ENCODE measurements at regions not wholly inside any gene's neighbourhood (a gene's known extent, or its start where the extent isn't known, plus 50 kb on each side); places are given as distances from the start of the nearest gene placed in this dataset.

DNA sequence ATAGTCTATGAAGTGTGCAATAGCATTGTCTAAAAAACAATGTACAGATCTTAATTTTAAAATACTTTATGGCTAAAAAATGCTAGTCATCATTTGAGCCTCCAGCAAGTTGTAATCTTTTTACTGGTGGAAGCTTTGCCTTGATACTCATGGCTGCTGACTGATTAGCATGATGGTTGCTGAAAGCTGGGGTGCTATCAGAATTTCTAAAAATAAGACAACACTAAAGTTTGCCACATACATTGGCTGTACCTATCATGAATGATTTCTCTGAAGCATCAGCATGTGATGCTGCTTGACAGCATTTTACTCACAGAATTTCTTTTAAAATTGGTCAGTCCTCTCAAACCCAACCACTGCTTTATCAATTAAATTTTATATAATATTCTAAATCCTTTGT, 101.5 kb upstream of the TMEM168 start:
- H3K36me3 ChIP-seq (ENCODE audit: control insufficient read depth in 2 of 2, insufficient read depth in 2 of 2, low read length in 1 of 2), result peaks cover 0 to 6% of the 10 kb centered on the region in 2 donors
- H3K4me3 ChIP-seq (ENCODE audit: low read depth in 1 of 2, low read length in 2 of 2), result no peak overlapping the region

DNA sequence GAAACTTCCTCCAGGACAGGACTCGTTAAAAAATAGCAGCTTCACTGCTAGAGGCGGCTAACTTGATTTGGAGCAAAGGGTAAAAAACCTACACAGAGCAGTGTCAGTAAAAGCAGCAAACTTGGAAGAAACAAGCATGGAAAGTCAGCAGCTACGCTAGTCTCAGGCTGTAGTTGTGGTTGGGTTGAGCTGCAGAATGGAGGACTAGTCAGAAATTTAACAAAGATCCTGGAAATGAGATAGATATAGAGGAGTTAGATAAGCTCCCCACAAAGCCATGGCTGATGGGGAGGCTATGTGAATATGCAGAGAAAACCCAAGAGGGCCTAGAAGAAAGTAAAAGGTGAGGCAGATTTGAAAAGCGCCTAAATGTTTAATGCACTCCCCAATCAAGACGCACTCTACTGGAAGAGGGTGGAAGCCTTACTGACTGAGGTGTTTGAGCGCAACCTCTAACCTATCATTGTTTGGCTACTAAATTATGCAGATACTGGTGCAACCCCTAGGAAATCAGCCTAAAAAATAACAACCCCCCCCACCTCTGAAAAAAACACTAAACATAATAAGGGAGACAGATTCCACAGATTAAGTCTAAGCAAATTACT, 99.7 kb upstream of the TMEM168 start:
- no peaks in the 10 kb centered on the region for H3K9me3 ChIP-seq (ENCODE audit: control insufficient read depth in 2 of 2, insufficient read depth in 1 of 2, low read depth in 1 of 2, low read length in 1 of 2)
- no peak overlapping the region for H3K27ac ChIP-seq (ENCODE audit: low read depth in 2 of 2, low read length in 1 of 2)
- H3K36me3 ChIP-seq (ENCODE audit: control insufficient read depth in 2 of 2, insufficient read depth in 2 of 2, low read length in 1 of 2), result peaks cover 0 to 6% of the 10 kb centered on the region in 2 donors
- H3K4me3 ChIP-seq (ENCODE audit: low read depth in 1 of 2, low read length in 2 of 2), result no peak overlapping the region
- H3K4me1 ChIP-seq (ENCODE audit: control insufficient read depth in 2 of 2, insufficient read depth in 2 of 2, low read length in 1 of 2), result no peaks in the 10 kb centered on the region
- no peaks in the 10 kb centered on the region for H3K27me3 ChIP-seq (ENCODE audit: control insufficient read depth in 1 of 2, insufficient read depth in 2 of 2, low read length in 2 of 2)
- 92% methylated on average over 6 of the region's 6 CpGs for WGBS, 2 donors

More for the DNA sequence above, 101.5 kb upstream of the TMEM168 start:
- Histone ChIP-seq H3K4me1 (ENCODE audit: control insufficient read depth in 2 of 2, insufficient read depth in 2 of 2, low read length in 1 of 2) (no peaks in the 10 kb centered on the region), H3K27me3 (ENCODE audit: control insufficient read depth in 1 of 2, insufficient read depth in 2 of 2, low read length in 2 of 2) (no peaks in the 10 kb centered on the region), H3K27ac (ENCODE audit: low read depth in 2 of 2, low read length in 1 of 2) (no peak overlapping the region), H3K9me3 (ENCODE audit: control insufficient read depth in 2 of 2, insufficient read depth in 1 of 2, low read depth in 1 of 2, low read length in 1 of 2) (no peaks in the 10 kb centered on the region)

DNA sequence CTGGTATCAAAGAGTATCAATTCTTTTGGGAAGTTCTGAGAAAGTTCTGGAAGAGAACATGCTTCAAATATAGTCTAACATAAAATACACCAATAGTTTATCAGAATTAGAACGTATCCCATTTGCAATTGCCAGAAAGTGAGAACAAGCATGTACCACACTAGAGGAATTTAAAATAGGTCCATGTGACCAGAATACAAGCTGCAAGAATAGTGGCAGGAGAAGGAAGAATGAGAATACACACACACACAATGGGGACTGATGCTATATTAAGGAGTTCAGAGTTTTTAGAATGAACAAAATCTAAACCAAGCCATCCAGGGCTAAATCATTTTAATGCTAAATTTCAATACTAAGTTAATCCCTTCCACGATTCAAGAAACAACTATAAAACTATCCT, 99.1 kb upstream of the TMEM168 start:
- Histone ChIP-seq H3K27ac (ENCODE audit: low read depth in 2 of 2, low read length in 1 of 2) (no peak overlapping the region), H3K4me3 (ENCODE audit: low read depth in 1 of 2, low read length in 2 of 2) (no peak overlapping the region), H3K27me3 (ENCODE audit: control insufficient read depth in 1 of 2, insufficient read depth in 2 of 2, low read length in 2 of 2) (no peaks in the 10 kb centered on the region), H3K9me3 (ENCODE audit: control insufficient read depth in 2 of 2, insufficient read depth in 1 of 2, low read depth in 1 of 2, low read length in 1 of 2) (no peaks in the 10 kb centered on the region), H3K4me1 (ENCODE audit: control insufficient read depth in 2 of 2, insufficient read depth in 2 of 2, low read length in 1 of 2) (no peaks in the 10 kb centered on the region), H3K36me3 (ENCODE audit: control insufficient read depth in 2 of 2, insufficient read depth in 2 of 2, low read length in 1 of 2) (peaks cover 0 to 2% of the 10 kb centered on the region in 2 donors)
- 82 to 87% methylated on average over 2 of the region's 2 CpGs for WGBS, 2 donors

DNA sequence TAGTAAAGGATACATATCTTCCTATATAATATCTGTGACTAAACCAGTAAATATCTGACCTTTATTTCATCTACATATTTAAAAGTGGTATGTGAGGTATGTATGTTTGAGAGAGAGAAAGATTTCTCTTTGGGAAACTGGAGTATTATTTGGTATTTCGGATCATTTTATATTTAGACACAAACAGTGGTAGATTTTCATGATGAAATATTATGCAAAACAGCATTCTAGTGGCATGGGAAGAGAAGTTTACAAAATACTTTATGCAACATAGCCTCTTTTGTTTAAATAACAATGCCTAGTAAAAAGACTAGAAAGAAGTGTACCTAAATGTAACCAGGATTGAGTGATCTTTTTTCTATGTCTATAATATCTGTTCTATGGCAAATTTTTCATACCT, 98.6 kb upstream of the TMEM168 start:
- Histone ChIP-seq H3K27me3 (ENCODE audit: control insufficient read depth in 1 of 2, insufficient read depth in 2 of 2, low read length in 2 of 2) (no peaks in the 10 kb centered on the region), H3K27ac (ENCODE audit: low read depth in 2 of 2, low read length in 1 of 2) (no peak overlapping the region), H3K9me3 (ENCODE audit: control insufficient read depth in 2 of 2, insufficient read depth in 1 of 2, low read depth in 1 of 2, low read length in 1 of 2) (no peaks in the 10 kb centered on the region), H3K4me1 (ENCODE audit: control insufficient read depth in 2 of 2, insufficient read depth in 2 of 2, low read length in 1 of 2) (no peaks in the 10 kb centered on the region), H3K36me3 (ENCODE audit: control insufficient read depth in 2 of 2, insufficient read depth in 2 of 2, low read length in 1 of 2) (peaks cover 0 to 2% of the 10 kb centered on the region in 2 donors), H3K4me3 (ENCODE audit: low read depth in 1 of 2, low read length in 2 of 2) (no peak overlapping the region)
- 96 to 98% methylated on average over 1 of the region's 1 CpG for WGBS, 2 donors

DNA sequence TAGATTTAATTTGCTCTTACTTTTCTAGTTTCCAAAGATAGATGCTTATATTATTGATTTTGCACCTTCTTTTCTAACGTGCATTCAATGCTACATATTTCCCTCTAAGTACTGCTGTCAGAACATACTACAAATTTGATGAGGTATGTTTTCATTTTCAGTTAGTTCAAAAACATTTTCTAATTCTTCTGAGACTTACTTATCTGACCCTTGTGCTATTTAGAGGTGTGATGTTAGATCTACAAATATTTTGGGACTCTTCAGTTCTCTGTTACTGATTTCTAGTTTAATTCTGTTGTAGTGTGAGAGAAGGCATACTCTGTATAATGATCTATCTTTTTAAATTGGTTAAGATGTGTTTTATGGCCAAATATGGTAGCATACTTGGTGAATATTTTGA, 97.8 kb upstream of the TMEM168 start:
- Histone ChIP-seq H3K27me3 (ENCODE audit: control insufficient read depth in 1 of 2, insufficient read depth in 2 of 2, low read length in 2 of 2) (no peaks in the 10 kb centered on the region), H3K4me3 (ENCODE audit: low read depth in 1 of 2, low read length in 2 of 2) (no peak overlapping the region), H3K36me3 (ENCODE audit: control insufficient read depth in 2 of 2, insufficient read depth in 2 of 2, low read length in 1 of 2) (peaks cover 0 to 2% of the 10 kb centered on the region in 2 donors), H3K9me3 (ENCODE audit: control insufficient read depth in 2 of 2, insufficient read depth in 1 of 2, low read depth in 1 of 2, low read length in 1 of 2) (no peaks in the 10 kb centered on the region), H3K4me1 (ENCODE audit: control insufficient read depth in 2 of 2, insufficient read depth in 2 of 2, low read length in 1 of 2) (no peaks in the 10 kb centered on the region), H3K27ac (ENCODE audit: low read depth in 2 of 2, low read length in 1 of 2) (no peak overlapping the region)
- 89 to 94% methylated on average over 1 of the region's 1 CpG for WGBS, 2 donors

DNA sequence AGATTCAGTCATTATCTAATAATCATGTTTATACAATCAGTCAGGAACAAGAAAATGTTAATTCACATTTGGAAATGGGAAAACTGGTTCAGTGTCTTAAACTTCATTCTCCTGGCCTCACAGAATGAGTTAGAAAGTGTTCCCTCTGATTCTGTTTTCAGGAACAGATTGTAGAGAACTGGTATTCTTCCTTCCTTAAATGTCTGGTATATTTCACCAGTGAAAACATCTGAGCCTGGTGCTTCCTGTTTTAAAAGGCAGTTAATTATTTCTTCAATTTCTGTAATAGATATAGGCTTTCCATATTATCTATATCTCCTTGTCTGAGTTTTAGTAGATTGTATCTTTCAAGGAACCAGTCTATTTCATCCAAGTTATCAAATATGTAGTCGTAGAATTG, 97.1 kb upstream of the TMEM168 start:
- no peak overlapping the region for H3K27ac ChIP-seq (ENCODE audit: low read depth in 2 of 2, low read length in 1 of 2)
- H3K27me3 ChIP-seq (ENCODE audit: control insufficient read depth in 1 of 2, insufficient read depth in 2 of 2, low read length in 2 of 2), result no peaks in the 10 kb centered on the region
- H3K4me3 ChIP-seq (ENCODE audit: low read depth in 1 of 2, low read length in 2 of 2), result no peak overlapping the region
- WGBS, 2 donors, result 92 to 96% methylated on average over 1 of the region's 1 CpG
- H3K36me3 ChIP-seq (ENCODE audit: control insufficient read depth in 2 of 2, insufficient read depth in 2 of 2, low read length in 1 of 2), result peaks cover 0 to 1% of the 10 kb centered on the region in 2 donors
- no peaks in the 10 kb centered on the region for H3K4me1 ChIP-seq (ENCODE audit: control insufficient read depth in 2 of 2, insufficient read depth in 2 of 2, low read length in 1 of 2)
- H3K9me3 ChIP-seq (ENCODE audit: control insufficient read depth in 2 of 2, insufficient read depth in 1 of 2, low read depth in 1 of 2, low read length in 1 of 2), result no peaks in the 10 kb centered on the region

DNA sequence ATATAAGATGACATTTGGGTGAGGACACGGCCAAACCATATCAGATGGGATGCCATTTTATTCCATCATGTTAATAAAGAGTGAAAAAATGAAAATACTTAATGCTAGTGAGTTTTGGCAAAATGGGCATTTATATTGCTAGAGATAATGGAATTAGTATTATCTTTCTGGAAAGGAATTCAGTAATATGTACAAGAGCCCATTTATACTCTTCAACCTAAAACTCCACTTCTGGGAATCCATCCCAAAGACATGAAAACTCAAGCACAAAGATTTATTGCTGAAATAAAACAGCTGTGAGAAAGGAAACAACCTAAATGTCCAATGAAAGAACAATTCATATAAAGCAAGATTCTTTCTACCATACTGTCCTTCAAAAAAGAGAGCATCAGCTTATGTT, 96.0 kb upstream of the TMEM168 start:
- H3K36me3 ChIP-seq (ENCODE audit: control insufficient read depth in 2 of 2, insufficient read depth in 2 of 2, low read length in 1 of 2), result no peaks in the 10 kb centered on the region
- no peak overlapping the region for H3K27ac ChIP-seq (ENCODE audit: low read depth in 2 of 2, low read length in 1 of 2)
- no peaks in the 10 kb centered on the region for H3K9me3 ChIP-seq (ENCODE audit: control insufficient read depth in 2 of 2, insufficient read depth in 1 of 2, low read depth in 1 of 2, low read length in 1 of 2)
- H3K4me3 ChIP-seq (ENCODE audit: low read depth in 1 of 2, low read length in 2 of 2), result no peak overlapping the region
- WGBS, 2 donors, result 81 to 84% methylated on average over 1 of the region's 1 CpG
- H3K27me3 ChIP-seq (ENCODE audit: control insufficient read depth in 1 of 2, insufficient read depth in 2 of 2, low read length in 2 of 2), result no peaks in the 10 kb centered on the region
- no peaks in the 10 kb centered on the region for H3K4me1 ChIP-seq (ENCODE audit: control insufficient read depth in 2 of 2, insufficient read depth in 2 of 2, low read length in 1 of 2)

DNA sequence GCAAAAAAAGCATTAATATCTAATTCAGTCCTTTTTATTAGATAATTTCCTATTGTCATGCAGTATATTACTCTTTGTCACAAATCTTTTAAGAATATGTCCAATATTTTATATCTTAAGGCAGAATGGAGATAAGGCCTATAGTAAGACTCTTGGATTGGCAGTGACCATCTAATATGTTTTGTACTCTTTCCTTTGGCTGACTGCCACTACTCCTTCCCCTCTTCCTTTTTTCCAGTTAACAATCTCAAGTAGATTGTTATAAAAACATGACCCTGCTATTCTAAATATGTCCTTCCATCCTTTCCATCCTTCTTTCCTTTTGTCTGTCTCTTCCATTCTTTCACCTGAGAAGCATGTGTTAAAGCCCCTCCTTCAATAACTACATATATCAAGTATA, 92.8 kb upstream of the TMEM168 start:
- no peak overlapping the region for H3K27ac ChIP-seq (ENCODE audit: low read depth in 2 of 2, low read length in 1 of 2)
- peaks cover 0 to 2% of the 10 kb centered on the region in 2 donors for H3K4me1 ChIP-seq (ENCODE audit: control insufficient read depth in 2 of 2, insufficient read depth in 2 of 2, low read length in 1 of 2)
- H3K36me3 ChIP-seq (ENCODE audit: control insufficient read depth in 2 of 2, insufficient read depth in 2 of 2, low read length in 1 of 2), result no peaks in the 10 kb centered on the region
- no peaks in the 10 kb centered on the region for H3K9me3 ChIP-seq (ENCODE audit: control insufficient read depth in 2 of 2, insufficient read depth in 1 of 2, low read depth in 1 of 2, low read length in 1 of 2)
- H3K27me3 ChIP-seq (ENCODE audit: control insufficient read depth in 1 of 2, insufficient read depth in 2 of 2, low read length in 2 of 2), result no peaks in the 10 kb centered on the region
- H3K4me3 ChIP-seq (ENCODE audit: low read depth in 1 of 2, low read length in 2 of 2), result no peak overlapping the region

DNA sequence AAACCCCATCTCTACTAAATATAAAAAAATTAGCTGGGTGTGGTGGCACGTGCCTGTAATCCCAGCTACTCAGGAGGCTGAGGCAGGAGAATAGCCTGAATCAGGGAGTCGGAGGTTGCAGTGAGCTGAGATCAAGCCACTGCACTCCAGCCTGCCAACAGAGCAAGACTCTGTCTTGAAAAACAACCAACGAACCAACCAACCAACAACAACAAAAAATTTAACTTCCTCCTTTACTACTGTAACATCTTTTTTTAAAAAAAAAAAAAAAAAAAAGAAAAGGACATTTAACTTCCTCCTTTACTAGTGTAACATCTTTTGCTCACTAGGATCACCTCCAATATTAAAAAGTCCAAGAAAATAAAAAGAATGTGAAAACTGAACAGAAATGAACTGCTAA, 92.3 kb upstream of the TMEM168 start:
- no peaks in the 10 kb centered on the region for H3K36me3 ChIP-seq (ENCODE audit: control insufficient read depth in 2 of 2, insufficient read depth in 2 of 2, low read length in 1 of 2)

DNA sequence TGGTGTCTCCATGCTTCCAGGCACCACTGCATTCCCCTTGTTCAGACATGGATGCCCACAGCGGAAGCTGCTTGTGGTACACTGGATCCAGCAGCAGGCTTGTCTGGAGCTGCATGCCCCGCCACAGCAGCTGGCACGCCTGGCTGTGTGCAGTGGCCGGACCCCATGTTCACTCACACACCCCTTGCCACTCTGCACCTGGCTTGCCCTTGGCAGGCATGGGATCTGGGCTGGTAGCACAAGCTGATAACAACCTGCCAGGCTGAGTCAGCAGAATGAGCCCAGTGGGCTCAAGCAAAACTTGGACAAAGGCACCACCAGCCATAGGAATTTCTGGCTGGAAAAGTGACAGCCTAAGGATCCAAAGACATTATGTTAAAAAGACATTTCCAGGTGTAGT, 91.8 kb upstream of the TMEM168 start:
- Histone ChIP-seq H3K9me3 (ENCODE audit: control insufficient read depth in 2 of 2, insufficient read depth in 1 of 2, low read depth in 1 of 2, low read length in 1 of 2) (no peaks in the 10 kb centered on the region), H3K27me3 (ENCODE audit: control insufficient read depth in 1 of 2, insufficient read depth in 2 of 2, low read length in 2 of 2) (no peaks in the 10 kb centered on the region), H3K27ac (ENCODE audit: low read depth in 2 of 2, low read length in 1 of 2) (no peak overlapping the region), H3K36me3 (ENCODE audit: control insufficient read depth in 2 of 2, insufficient read depth in 2 of 2, low read length in 1 of 2) (no peaks in the 10 kb centered on the region), H3K4me3 (ENCODE audit: low read depth in 1 of 2, low read length in 2 of 2) (no peak overlapping the region), H3K4me1 (ENCODE audit: control insufficient read depth in 2 of 2, insufficient read depth in 2 of 2, low read length in 1 of 2) (peaks cover 0 to 2% of the 10 kb centered on the region in 2 donors)
- WGBS, 2 donors, result 77 to 80% methylated on average over 4 of the region's 4 CpGs

More for the DNA sequence above, 92.3 kb upstream of the TMEM168 start:
- Histone ChIP-seq H3K27ac (ENCODE audit: low read depth in 2 of 2, low read length in 1 of 2) (no peak overlapping the region), H3K4me3 (ENCODE audit: low read depth in 1 of 2, low read length in 2 of 2) (no peak overlapping the region), H3K4me1 (ENCODE audit: control insufficient read depth in 2 of 2, insufficient read depth in 2 of 2, low read length in 1 of 2) (peaks cover 0 to 2% of the 10 kb centered on the region in 2 donors), H3K27me3 (ENCODE audit: control insufficient read depth in 1 of 2, insufficient read depth in 2 of 2, low read length in 2 of 2) (no peaks in the 10 kb centered on the region), H3K9me3 (ENCODE audit: control insufficient read depth in 2 of 2, insufficient read depth in 1 of 2, low read depth in 1 of 2, low read length in 1 of 2) (no peaks in the 10 kb centered on the region)
- WGBS, 2 donors, result 81 to 82% methylated on average over 3 of the region's 3 CpGs
